CD4-positive, alpha-beta T cell treated with Interleukin-12 subunit alpha and Interleukin-12 subunit beta, for 1 hour (primary cell): ENCODE measurements at regions not wholly inside any gene's neighbourhood (a gene's known extent, or its start where the extent isn't known, plus 50 kb on each side); places are given as distances from the start of the nearest gene placed in this dataset.
"Not testable (repeated sequence)": the region's sequence is repeated elsewhere in the genome, so short reads cannot be mapped to it uniquely, and the experiment has no call there.

Experiments used
- DNase-seq: peaks from one replicate; pipeline ENCODE4 v3.0.0-alpha.2; 2020

GRCh38 chr15:93413745-93414144, 324.7 kb upstream of the RGMA start:
- no peak for DNase-seq

DNA sequence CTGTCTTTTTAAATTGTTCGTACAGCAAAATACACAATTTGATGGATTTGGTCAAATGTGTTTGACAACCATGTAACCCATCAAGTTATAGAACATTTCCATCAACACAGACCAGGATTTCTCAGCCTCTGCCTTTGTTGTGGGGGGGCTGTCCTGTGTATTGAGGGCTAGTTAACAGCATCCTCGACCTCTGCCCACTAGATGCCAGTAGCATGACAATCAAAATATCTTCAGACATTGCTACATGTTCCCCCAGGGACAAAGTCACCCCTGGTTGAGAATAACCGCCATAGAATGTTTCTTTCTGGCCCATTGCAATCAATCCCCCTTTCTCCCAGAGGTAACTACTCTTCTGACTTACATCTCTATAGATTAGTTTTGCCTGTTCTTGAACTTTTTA, 310.1 kb upstream of the RGMA start:
- DNase-seq: no peak

- no peak for DNase-seq
Observed at GRCh38 chr15:93389211-93389610, 300.2 kb upstream of the RGMA start.

GRCh38 chr15:93384886-93385285, 295.9 kb upstream of the RGMA start:
- DNase-seq: no peak

DNA sequence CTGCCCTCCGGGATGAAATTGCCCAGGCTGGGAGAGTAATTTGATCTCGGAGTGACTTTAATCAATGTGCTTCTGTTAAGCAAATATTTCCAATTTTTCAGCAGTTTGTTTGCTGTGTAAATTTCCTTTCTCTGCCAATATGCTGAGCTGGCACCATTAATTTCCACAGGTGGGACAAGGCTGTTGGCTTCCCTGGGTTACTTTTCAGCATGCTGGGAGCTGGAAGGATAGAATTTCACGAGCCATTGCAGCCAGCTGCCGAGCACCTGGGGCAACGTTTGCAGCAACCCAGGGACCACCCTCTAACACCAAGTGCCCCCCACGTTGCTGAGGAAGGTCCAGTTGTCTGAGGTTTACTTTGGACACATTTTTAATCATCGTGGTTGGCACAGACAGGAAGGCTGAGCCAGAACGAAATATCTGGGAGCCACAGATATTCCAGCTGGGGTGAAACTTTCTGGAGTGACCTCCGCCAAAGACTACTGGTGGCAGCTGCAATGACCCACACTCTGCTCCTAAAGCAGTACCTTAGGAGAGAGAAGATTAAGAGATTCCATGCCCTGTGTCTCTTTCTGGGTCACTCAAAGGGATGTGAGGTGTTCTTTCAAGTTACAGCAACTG, 293.3 kb upstream of the RGMA start:
- DNase-seq: no peak

- no peak for DNase-seq
Observed at GRCh38 chr15:93378558-93378957, 289.5 kb upstream of the RGMA start.

DNA sequence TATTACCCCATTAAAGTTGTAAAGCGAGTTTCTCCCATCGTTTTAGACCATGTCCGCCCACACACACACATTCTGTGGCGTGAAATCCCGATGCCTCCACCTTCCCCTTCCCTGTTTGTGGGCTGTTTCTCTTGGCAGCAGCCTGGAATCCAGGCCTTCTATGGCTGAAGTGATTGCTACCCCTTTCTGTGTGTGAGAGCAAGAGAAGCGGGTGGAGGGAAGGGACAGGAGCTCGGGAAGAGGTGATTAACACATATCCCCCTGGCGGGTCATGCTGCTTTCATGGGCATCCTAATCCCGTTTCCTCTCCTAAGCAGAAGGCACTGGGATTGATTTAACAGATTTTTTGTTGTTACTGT, 283.8 kb upstream of the RGMA start:
- no peak for DNase-seq

DNA sequence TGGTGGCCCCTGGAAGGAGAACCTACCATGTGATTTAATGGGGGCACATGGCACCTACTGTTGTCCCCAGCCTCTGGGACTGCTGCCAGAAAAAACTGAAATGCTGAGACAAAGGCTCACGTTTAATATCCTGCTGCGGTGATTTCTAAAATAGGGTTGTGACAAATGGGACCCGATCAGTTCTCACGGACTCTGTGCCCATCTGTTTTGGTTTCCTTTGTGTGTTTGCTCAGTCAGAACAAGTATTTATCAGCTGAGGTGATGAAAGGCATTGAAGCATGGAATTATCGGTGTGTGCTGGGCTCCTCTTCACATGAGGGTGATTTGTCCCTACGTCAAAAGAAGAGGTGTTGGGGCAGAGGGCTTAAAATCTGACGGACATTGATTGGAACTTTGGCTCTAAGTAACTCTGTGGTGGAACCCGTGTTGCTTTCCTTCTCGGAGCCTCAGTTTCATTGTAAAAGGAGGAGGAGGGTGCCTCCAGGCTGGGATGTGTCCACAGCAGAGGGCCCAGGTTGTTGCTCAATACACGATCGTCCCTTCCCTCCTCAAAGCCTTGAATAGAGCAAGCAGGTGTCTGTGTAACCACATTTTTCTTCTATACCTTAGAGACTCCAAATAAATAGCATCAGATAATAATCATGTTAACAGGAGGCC, 283.3 kb upstream of the RGMA start:
- DNase-seq: no peak

DNA sequence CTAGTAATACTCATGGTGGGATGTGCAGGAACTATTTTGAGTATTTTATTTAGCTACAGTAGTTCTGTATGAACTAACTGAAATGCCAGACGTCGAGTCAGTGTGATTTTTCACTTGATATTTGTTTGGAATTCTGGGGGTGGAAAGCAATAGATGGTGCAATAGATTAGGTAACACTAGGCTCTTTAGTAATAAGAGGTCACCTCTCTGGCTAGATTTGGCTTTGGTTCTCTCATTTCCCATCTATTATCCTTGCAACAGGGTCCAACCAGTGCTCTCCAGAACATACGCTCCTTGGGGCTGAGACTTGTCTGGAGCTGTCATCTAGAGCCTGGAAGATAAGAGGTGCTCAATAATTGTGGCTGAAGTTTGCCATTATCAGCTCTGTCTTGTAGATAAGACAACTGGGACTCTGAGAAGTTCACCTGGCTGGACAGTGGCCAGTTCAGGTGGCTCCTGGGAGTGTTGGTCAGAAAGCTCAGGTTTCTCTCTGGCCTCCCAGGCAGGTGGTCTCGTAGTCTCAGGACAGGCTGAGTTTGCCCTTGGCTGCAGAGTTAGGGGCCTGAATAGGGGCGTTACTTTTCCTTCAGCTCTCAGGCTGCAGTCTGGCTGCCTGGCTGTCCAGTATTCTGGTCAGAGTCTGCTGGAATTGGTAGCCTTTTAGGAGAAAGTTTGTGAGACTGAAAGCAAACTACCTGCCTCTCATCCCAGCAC, 277.5 kb upstream of the RGMA start:
- DNase-seq: no peak

- DNase-seq: no peak
Observed at GRCh38 chr15:93362821-93363220, 273.8 kb upstream of the RGMA start.

GRCh38 chr15:93362203-93362602, 273.2 kb upstream of the RGMA start:
- no peak for DNase-seq

DNA sequence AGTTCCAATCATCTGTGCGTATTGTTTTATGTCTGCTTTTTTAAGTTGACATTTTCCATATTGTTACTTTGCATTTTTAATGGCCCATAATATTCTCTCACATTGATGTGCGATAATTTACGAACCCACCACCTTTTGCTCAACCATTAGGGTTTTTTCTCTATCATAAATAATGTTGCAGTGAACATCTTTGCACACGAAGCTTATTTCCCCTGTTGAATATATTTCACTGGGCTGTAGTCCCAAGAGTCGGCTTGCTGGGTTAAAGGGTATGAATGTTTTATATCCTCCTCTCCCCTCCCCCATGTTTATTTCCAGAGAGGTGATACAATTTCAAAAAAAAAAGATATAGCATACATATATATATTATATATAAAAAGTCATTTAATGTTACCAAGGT, 272.7 kb upstream of the RGMA start:
- DNase-seq: no peak

DNA sequence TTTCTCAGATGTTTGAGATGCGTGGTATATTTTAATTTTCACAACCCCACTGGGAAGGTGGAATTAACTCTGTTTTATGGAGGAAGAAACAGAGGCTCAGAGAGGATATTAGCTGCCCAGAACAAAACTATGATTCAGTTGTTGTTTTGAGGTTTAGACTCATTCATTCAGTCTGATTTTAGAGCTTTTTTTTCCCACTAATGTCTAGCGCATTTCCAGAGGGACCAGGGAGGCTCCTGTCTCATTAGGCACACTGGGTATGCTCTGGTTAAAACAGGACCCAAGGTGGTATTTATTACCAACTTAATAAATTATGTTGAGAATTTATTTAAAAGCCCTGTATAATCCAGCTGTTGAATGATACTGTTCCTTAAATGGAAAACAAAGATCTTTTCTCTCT, 272.0 kb upstream of the RGMA start:
- no peak for DNase-seq

GRCh38 chr15:93360318-93360717, 271.3 kb upstream of the RGMA start:
- no peak for DNase-seq

- DNase-seq: no peak
Observed at GRCh38 chr15:93359425-93360131, 270.6 kb upstream of the RGMA start.

DNA sequence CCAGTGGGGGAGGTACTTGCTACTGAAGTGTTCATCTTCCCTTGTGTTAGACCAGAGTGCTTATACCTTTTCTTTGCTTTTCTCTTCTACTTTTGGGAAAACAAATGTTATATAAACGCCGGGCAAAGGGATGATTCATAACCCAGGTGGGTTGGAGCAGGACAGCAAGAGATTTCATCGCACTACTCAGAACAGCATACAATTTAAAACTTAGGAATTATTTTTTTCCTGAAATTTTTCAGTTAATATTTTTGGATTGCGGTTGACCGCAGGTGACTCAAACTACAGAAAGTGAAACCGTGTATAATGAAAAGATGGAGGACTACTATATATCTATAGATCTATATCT, 270.0 kb upstream of the RGMA start:
- no peak for DNase-seq

- no peak for DNase-seq
Observed at GRCh38 chr15:93358166-93359059, 269.4 kb upstream of the RGMA start.

DNA sequence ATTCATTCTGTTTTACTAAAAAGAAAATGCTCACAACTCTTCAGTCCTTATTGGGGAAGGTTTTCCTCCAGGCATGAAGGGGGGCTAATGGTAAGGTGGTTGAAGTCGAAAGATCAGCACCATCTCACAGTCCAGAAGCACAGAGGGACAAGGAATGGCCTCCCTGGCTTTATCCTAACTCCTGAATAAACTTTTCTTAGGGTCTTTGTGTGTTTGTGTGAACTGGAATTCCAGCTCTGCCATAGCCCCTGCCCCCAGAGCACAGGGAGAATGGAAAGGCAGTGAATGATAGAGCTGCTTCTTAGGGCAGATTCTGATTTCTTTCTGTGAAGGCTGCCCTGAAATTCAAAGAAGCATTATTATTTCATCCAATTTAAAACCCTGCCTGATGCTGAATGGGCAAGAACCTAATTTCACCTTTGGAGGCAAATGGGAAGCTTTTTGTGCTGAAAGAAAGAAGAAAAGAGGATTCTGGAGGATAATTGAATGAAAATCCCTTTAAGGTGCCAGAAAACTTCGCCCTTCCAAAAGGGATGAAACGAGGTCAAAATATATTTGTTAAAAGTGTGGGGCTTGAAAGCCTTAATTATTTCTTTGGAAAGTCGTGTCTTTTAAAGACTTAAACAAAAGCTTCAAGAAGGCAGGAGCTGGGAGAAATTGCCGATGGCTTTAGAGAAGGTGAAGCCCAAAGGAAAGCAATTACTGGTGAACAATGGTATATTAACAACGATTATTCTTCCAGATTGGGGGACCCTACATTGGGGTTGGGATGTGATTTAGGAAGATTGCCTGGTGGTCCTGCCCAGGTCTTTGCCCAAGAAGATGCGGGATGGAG, 259.9 kb upstream of the RGMA start:
- DNase-seq: no peak

- no peak for DNase-seq
Observed at GRCh38 chr15:93347986-93348385, 259.0 kb upstream of the RGMA start.

DNA sequence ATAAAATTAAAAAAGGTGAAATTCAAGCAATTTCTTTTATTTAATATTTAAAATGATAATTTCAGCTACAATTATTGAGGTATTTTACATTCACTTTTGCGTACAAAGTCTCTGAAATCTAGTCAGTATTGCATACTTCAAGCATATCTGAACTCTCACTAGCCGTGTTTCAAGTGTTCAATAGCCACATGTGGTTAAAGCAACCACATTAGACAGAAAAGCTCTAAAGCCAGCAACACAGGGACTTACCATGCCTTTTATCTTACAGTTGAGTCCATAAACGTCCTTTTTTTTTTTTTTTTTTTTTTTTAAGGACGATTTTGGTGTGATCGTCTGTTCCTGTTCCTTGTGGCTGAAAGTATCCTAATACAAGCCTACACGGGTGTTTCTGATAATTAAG, 257.0 kb upstream of the RGMA start:
- DNase-seq: no peak

- DNase-seq: not testable (repeated sequence)
Observed at GRCh38 chr15:93343402-93343801, 254.4 kb upstream of the RGMA start.

- DNase-seq: no peak
Observed at GRCh38 chr15:93341164-93341563, 252.2 kb upstream of the RGMA start.
